PC-9 (cell line): ENCODE measurements at regions not wholly inside any gene's neighbourhood (a gene's known extent, or its start where the extent isn't known, plus 50 kb on each side); places are given as distances from the start of the nearest gene placed in this dataset.

Source experiments
- BruUV-seq: library from RNA; stranded (reverse); fragments of 400-500 nt; replicated peaks from 2 replicates; lab custom pipeline; 2021; lab: Mats Ljungman, UMichigan
- CTCF ChIA-PET: fragments of 300-600 bp; sonication (Branson Sonifier 250); formaldehyde crosslinking; loops from one replicate; lab custom pipeline; 2022; ENCODE audit warnings: antibody characterized with exemption; lab: Charles Lee
- POLR2A ChIA-PET: fragments of 300-600 bp; sonication (Branson Sonifier 250); formaldehyde crosslinking; loops from one replicate; lab custom pipeline; 2022; ENCODE audit warnings: antibody characterized with exemption; ENCODE audit not compliant: unreplicated experiment; lab: Charles Lee
- DNase-seq, 2 experiments: peaks; one replicate each; pipeline versions ENCODE4 v3.0.0 to v3.0.0-alpha.2; 2015 to 2022; ENCODE audit warnings: mixed read lengths in 1 of 2
- H2AFZ ChIP-seq: fragments of 200-600 bp; sonication (generic); 2 replicates; pipeline ENCODE4 v1.8.1; 2017; ENCODE audit warnings: antibody characterized with exemption
- H3F3A ChIP-seq: fragments of 200-600 bp; sonication (generic); 2 replicates; pipeline ENCODE4 v1.8.1; 2017; ENCODE audit warnings: antibody characterized with exemption, mild to moderate bottlenecking, low read depth; ENCODE audit not compliant: insufficient read depth
- H3K27ac ChIP-seq: fragments of 200-600 bp; sonication (generic); 2 replicates; pipeline ENCODE4 v1.6.1; 2016; ENCODE audit warnings: mixed run types
- H3K27me3 ChIP-seq: fragments of 200-600 bp; sonication (generic); 2 replicates; pipeline ENCODE4 v1.6.1; 2016; ENCODE audit warnings: low read depth, mixed run types; ENCODE audit not compliant: insufficient read depth
- H3K36me3 ChIP-seq: fragments of 200-600 bp; sonication (generic); 2 replicates; pipeline ENCODE4 v1.6.1; 2016; ENCODE audit warnings: low read depth, mixed run types
- H3K4me1 ChIP-seq: fragments of 200-600 bp; sonication (generic); replicated peaks from 2 replicates; pipeline ENCODE4 v1.6.1; 2016; ENCODE audit warnings: mixed run types; ENCODE audit not compliant: insufficient read depth
- H3K4me2 ChIP-seq: fragments of 200-600 bp; sonication (generic); 2 replicates; pipeline ENCODE4 v1.6.1; 2017; ENCODE audit warnings: mixed run types
- H3K4me3 ChIP-seq: fragments of 200-600 bp; sonication (generic); 2 replicates; pipeline ENCODE4 v1.6.1; 2016; ENCODE audit warnings: mixed run types
- H3K79me2 ChIP-seq: fragments of 200-600 bp; sonication (generic); 2 replicates; pipeline ENCODE4 v1.6.1; 2017; ENCODE audit warnings: low read depth, mixed run types
- H3K9me2 ChIP-seq: fragments of 200-600 bp; sonication (generic); 2 replicates; pipeline ENCODE4 v1.8.1; 2017; ENCODE audit warnings: mild to moderate bottlenecking; ENCODE audit not compliant: insufficient read depth
- H3K9me3 ChIP-seq: fragments of 200-600 bp; sonication (generic); 2 replicates; pipeline ENCODE4 v1.8.1; 2016; ENCODE audit warnings: low read depth; ENCODE audit not compliant: insufficient read depth
- H4K20me1 ChIP-seq: fragments of 200-600 bp; sonication (generic); 2 replicates; pipeline ENCODE4 v1.8.1; 2017; ENCODE audit not compliant: insufficient read depth
- EZH2 ChIP-seq: fragments of 200-600 bp; sonication (generic); IDR thresholded peaks from 2 replicates; pipeline ENCODE4 v1.8.0; 2017; ENCODE audit warnings: antibody characterized with exemption, low read depth
- intact Hi-C: fragments of 100-400 bp; cut with micrococcal nuclease; formaldehyde crosslinking; loops from one replicate; pipeline ENCODE4 v1.10.0; 2022; ENCODE audit not compliant: unreplicated experiment
- TF ChIP-seq, protein P1 (sequence below): fragments of 200-600 bp; sonication (generic); conservative IDR thresholded peaks from 2 replicates; pipeline ENCODE4 v1.6.1; 2017; ENCODE audit warnings: mixed run types, antibody characterized with exemption, mild to moderate bottlenecking, moderate library complexity

GRCh38 chr1:42010381-42010780 is 91.7 kb upstream of the HIVEP3 start:
- Histone ChIP-seq H3K36me3 (no peaks in the 10 kb centered on the region), H3K4me3 (no peak overlapping the region), H2AFZ (no peak overlapping the region), H3K4me1 (no peaks in the 10 kb centered on the region), H3K79me2 (no peaks in the 10 kb centered on the region), H4K20me1 (no peaks in the 10 kb centered on the region), H3K9me2 (no peaks in the 10 kb centered on the region), H3K9me3 (no peaks in the 10 kb centered on the region), H3K27me3 (no peaks in the 10 kb centered on the region), H3K4me2 (no peak overlapping the region), H3F3A (no peaks in the 10 kb centered on the region), H3K27ac (no peak overlapping the region)
- DNase-seq, result no peak
- intact Hi-C loops, result no loop called here
- no TSS peak for BruUV-seq
- CTCF ChIA-PET, result no interaction called here
- no peak for TF ChIP-seq EZH2
- TF ChIP-seq, protein P1, sequence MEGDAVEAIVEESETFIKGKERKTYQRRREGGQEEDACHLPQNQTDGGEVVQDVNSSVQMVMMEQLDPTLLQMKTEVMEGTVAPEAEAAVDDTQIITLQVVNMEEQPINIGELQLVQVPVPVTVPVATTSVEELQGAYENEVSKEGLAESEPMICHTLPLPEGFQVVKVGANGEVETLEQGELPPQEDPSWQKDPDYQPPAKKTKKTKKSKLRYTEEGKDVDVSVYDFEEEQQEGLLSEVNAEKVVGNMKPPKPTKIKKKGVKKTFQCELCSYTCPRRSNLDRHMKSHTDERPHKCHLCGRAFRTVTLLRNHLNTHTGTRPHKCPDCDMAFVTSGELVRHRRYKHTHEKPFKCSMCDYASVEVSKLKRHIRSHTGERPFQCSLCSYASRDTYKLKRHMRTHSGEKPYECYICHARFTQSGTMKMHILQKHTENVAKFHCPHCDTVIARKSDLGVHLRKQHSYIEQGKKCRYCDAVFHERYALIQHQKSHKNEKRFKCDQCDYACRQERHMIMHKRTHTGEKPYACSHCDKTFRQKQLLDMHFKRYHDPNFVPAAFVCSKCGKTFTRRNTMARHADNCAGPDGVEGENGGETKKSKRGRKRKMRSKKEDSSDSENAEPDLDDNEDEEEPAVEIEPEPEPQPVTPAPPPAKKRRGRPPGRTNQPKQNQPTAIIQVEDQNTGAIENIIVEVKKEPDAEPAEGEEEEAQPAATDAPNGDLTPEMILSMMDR, result no peak
- POLR2A ChIA-PET, result no interaction called here

DNA sequence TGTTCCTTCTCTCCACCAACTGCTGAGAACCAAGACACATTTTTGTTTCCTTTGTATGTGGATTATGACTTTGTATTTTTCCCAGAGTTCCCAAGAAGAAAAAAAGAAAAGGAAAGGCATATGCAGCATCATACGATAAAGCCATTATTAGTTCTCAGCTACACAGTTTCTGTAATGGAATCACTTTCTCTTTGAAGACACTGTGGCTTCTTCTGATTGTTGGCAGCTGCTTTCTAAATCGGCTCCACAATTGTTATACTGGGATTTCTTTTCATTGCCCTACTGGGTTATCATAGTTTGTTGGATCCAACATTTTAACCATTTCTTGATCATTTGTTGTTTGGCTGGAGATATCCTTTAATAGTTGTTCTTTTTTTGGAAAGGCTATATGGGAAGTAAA is 89.5 kb upstream of the HIVEP3 start:
- H3K9me3 ChIP-seq, result no peaks in the 10 kb centered on the region
- no peak overlapping the region for H2AFZ ChIP-seq
- H3K27me3 ChIP-seq, result no peaks in the 10 kb centered on the region
- no peaks in the 10 kb centered on the region for H3K9me2 ChIP-seq
- intact Hi-C loops, result no loop called here
- H3K36me3 ChIP-seq, result no peaks in the 10 kb centered on the region
- no peak overlapping the region for H3K4me2 ChIP-seq
- peaks cover 9% of the 10 kb centered on the region for H3K4me1 ChIP-seq
- no peaks in the 10 kb centered on the region for H3F3A ChIP-seq
- BruUV-seq, result no TSS peak
- no peak for TF ChIP-seq EZH2
- TF ChIP-seq, protein P1, result no peak
- POLR2A ChIA-PET, result no interaction called here
- no peak overlapping the region for H3K27ac ChIP-seq
- CTCF ChIA-PET, result no interaction called here
- DNase-seq, result no peak
- H3K4me3 ChIP-seq, result no peak overlapping the region
- H3K79me2 ChIP-seq, result no peaks in the 10 kb centered on the region
- no peaks in the 10 kb centered on the region for H4K20me1 ChIP-seq

DNA sequence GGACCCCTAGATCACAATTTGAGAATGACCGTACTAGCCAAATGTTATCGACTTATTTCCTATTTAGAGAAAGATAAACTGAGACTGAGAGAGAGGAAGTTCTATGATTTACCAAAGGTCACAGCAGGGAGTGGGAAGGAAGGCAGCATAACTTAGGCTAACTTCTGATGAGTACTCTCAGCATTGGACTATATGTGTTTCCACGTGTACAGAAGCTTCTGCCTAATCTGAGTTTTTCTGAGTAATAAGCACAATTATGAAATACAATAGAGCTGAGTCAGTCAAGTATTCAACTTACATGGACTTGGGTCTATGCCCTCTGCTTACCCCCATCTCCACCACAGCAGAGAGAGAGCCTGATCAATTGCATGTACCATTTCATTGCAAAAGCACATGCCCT is 88.1 kb upstream of the HIVEP3 start:
- Histone ChIP-seq H3K36me3 (no peaks in the 10 kb centered on the region), H4K20me1 (no peaks in the 10 kb centered on the region), H3F3A (no peaks in the 10 kb centered on the region), H3K27ac (no peak overlapping the region), H3K79me2 (no peaks in the 10 kb centered on the region), H2AFZ (no peak overlapping the region), H3K4me1 (peaks cover 9% of the 10 kb centered on the region), H3K9me3 (no peaks in the 10 kb centered on the region), H3K4me2 (no peak overlapping the region), H3K27me3 (no peaks in the 10 kb centered on the region), H3K4me3 (no peak overlapping the region), H3K9me2 (no peaks in the 10 kb centered on the region)
- no peak for DNase-seq
- no TSS peak for BruUV-seq
- intact Hi-C loops, result no loop called here
- POLR2A ChIA-PET, result no interaction called here
- no peak for TF ChIP-seq EZH2
- TF ChIP-seq, protein P1, result no peak
- CTCF ChIA-PET, result no interaction called here
